ENCODE measurements at regions not wholly inside any gene's neighbourhood (a gene's known extent, or its start where the extent isn't known, plus 50 kb on each side); places are given as distances from the start of the nearest gene placed in this dataset.

DNA sequence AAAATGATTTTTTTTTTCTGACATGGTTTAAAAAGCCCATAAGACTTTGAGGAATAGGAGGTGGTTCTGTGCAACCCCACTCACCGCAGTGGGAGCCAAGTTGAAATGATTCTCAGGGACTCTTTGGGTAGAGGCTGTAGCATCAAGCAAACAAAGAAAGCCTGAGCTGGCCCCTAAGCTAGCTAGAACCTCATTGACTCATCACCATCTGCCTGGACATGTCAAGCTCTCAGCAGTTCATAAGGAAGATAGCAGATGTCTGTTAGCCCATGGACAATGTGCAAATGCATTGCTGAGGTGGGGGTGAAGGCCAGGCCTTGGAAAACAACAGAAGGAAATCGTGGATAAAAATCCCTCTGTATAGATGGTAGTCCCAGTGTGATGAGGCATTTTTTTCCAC is 234.8 kb downstream of the NR2F2 start:
- Histone ChIP-seq H3K4me1 (ENCODE audit: control insufficient read depth in 5 of 5, insufficient read depth in 5 of 5, low read length in 5 of 5) (no peaks in the 10 kb centered on the region), H3K9ac (ENCODE audit: insufficient read depth in 1 of 2, low read length in 2 of 2) (no peak overlapping the region), H3K36me3 (ENCODE audit: control insufficient read depth in 4 of 4, insufficient read depth in 4 of 4, low read length in 4 of 4) (no peaks in the 10 kb centered on the region), H3K27ac (ENCODE audit: low read depth in 1 of 2, low read length in 1 of 2) (no peak overlapping the region), H3K9me3 (ENCODE audit: control insufficient read depth in 4 of 4, insufficient read depth in 3 of 4, low read length in 3 of 4) (peaks cover 0 to 8% (median 3%) of the 10 kb centered on the region in 4 donors), H3K27me3 (ENCODE audit: control insufficient read depth in 3 of 3, insufficient read depth in 3 of 3, low read length in 2 of 3) (no peaks in the 10 kb centered on the region), H3K4me3 (no peak overlapping the region)
- no peak for DNase-seq
- TF ChIP-seq, protein P1, sequence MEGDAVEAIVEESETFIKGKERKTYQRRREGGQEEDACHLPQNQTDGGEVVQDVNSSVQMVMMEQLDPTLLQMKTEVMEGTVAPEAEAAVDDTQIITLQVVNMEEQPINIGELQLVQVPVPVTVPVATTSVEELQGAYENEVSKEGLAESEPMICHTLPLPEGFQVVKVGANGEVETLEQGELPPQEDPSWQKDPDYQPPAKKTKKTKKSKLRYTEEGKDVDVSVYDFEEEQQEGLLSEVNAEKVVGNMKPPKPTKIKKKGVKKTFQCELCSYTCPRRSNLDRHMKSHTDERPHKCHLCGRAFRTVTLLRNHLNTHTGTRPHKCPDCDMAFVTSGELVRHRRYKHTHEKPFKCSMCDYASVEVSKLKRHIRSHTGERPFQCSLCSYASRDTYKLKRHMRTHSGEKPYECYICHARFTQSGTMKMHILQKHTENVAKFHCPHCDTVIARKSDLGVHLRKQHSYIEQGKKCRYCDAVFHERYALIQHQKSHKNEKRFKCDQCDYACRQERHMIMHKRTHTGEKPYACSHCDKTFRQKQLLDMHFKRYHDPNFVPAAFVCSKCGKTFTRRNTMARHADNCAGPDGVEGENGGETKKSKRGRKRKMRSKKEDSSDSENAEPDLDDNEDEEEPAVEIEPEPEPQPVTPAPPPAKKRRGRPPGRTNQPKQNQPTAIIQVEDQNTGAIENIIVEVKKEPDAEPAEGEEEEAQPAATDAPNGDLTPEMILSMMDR (IDR thresholded peaks at IDR 0.05; ENCODE audit: control extremely low read depth, extremely low read depth): no peak
- WGBS, 2 donors: 91 to 95% methylated on average over 2 of the region's 2 CpGs
- ATAC-seq (ENCODE audit: insufficient read depth, low FRiP score): no peak

DNA sequence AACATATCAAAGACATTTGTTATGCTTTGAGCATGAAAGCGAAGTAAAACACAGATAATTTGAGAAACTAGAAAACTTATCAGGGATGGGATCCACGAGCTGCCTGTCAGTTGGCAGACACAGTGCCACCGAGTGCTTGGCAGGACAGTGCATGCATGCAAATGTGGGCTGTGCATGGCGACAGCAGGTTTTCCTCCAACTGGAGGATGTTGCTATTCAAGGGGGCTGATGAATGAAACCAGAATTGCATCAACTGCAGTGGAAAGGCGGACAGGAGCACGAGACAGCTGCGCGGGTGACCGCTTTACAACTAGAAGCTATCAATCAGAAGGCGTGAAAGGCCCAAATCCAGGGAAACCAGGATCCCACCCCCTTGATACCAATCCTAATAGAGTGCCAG is 244.3 kb downstream of the NR2F2 start:
- H3K9me3 ChIP-seq (ENCODE audit: control insufficient read depth in 4 of 4, insufficient read depth in 3 of 4, low read length in 3 of 4): peaks cover 0 to 3% (median 0%) of the 10 kb centered on the region in 4 donors
- H3K9ac ChIP-seq (ENCODE audit: insufficient read depth in 1 of 2, low read length in 2 of 2): no peak overlapping the region
- no peaks in the 10 kb centered on the region for H3K36me3 ChIP-seq (ENCODE audit: control insufficient read depth in 4 of 4, insufficient read depth in 4 of 4, low read length in 4 of 4)
- no peak overlapping the region for H3K4me3 ChIP-seq
- no peak for DNase-seq
- H3K4me1 ChIP-seq (ENCODE audit: control insufficient read depth in 5 of 5, insufficient read depth in 5 of 5, low read length in 5 of 5): no peaks in the 10 kb centered on the region
- 86 to 91% methylated on average over 10 of the region's 10 CpGs for WGBS, 2 donors
- no peaks in the 10 kb centered on the region for H3K27me3 ChIP-seq (ENCODE audit: control insufficient read depth in 3 of 3, insufficient read depth in 3 of 3, low read length in 2 of 3)
- ATAC-seq (ENCODE audit: insufficient read depth, low FRiP score): no peak
- H3K27ac ChIP-seq (ENCODE audit: low read depth in 1 of 2, low read length in 1 of 2): no peak overlapping the region
- TF ChIP-seq, protein P1 (IDR thresholded peaks at IDR 0.05; ENCODE audit: control extremely low read depth, extremely low read depth): no peak

DNA sequence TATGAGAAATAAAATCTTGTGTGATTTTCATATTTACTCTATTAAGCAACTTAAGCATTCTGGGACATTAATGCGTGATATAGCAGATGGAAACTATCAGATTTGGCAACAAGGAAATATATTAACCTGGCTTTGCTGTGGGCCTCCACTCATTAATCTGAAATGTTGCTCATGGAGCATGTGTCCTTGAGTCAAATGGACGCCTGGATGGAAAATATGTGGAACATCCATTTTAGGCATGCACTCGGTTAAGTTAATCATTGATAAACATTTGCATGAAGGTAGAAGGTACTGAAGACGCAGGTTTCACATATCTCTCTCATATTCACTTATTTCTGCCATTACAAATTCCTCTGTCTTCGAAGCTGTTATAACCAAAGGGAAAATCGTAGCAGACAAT is 246.1 kb downstream of the NR2F2 start:
- Histone ChIP-seq H3K27me3 (ENCODE audit: control insufficient read depth in 3 of 3, insufficient read depth in 3 of 3, low read length in 2 of 3) (no peaks in the 10 kb centered on the region), H3K36me3 (ENCODE audit: control insufficient read depth in 4 of 4, insufficient read depth in 4 of 4, low read length in 4 of 4) (no peaks in the 10 kb centered on the region), H3K9ac (ENCODE audit: insufficient read depth in 1 of 2, low read length in 2 of 2) (no peak overlapping the region), H3K4me1 (ENCODE audit: control insufficient read depth in 5 of 5, insufficient read depth in 5 of 5, low read length in 5 of 5) (no peaks in the 10 kb centered on the region), H3K4me3 (no peak overlapping the region), H3K9me3 (ENCODE audit: control insufficient read depth in 4 of 4, insufficient read depth in 3 of 4, low read length in 3 of 4) (peaks cover 0 to 3% (median 0%) of the 10 kb centered on the region in 4 donors), H3K27ac (ENCODE audit: low read depth in 1 of 2, low read length in 1 of 2) (no peak overlapping the region)
- ATAC-seq (ENCODE audit: insufficient read depth, low FRiP score): no peak
- 85 to 91% methylated on average over 6 of the region's 6 CpGs for WGBS, 2 donors
- TF ChIP-seq, protein P1 (IDR thresholded peaks at IDR 0.05; ENCODE audit: control extremely low read depth, extremely low read depth): no peak
- DNase-seq: no peak

DNA sequence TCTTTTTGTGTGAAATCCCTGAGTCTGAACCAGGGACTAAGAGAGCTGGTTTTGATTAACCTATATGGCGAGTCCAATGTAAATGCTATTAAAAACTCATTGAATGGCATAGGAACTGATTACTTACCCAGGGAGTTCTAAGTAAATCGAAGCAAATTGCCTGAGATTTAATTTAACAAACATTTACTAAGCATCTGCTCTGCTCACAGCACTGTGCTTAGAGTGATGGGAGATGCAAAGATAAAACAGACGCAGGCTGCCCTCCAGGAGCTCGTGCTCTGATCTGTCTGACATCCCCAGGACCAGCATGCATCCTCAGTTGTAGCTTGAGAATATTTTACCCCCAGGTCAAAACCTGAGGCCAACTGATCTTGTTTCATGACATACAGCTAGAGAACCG is 247.9 kb downstream of the NR2F2 start:
- H3K9ac ChIP-seq (ENCODE audit: insufficient read depth in 1 of 2, low read length in 2 of 2): no peak overlapping the region
- ATAC-seq (ENCODE audit: insufficient read depth, low FRiP score) (no peak), DNase-seq (no peak)
- TF ChIP-seq, protein P1 (IDR thresholded peaks at IDR 0.05; ENCODE audit: control extremely low read depth, extremely low read depth): no peak
- no peak overlapping the region for H3K27ac ChIP-seq (ENCODE audit: low read depth in 1 of 2, low read length in 1 of 2)
- no peaks in the 10 kb centered on the region for H3K27me3 ChIP-seq (ENCODE audit: control insufficient read depth in 3 of 3, insufficient read depth in 3 of 3, low read length in 2 of 3)
- no peak overlapping the region for H3K4me3 ChIP-seq
- H3K9me3 ChIP-seq (ENCODE audit: control insufficient read depth in 4 of 4, insufficient read depth in 3 of 4, low read length in 3 of 4): no peaks in the 10 kb centered on the region
- 78 to 80% methylated on average over 5 of the region's 5 CpGs for WGBS, 2 donors
- no peaks in the 10 kb centered on the region for H3K4me1 ChIP-seq (ENCODE audit: control insufficient read depth in 5 of 5, insufficient read depth in 5 of 5, low read length in 5 of 5)
- H3K36me3 ChIP-seq (ENCODE audit: control insufficient read depth in 4 of 4, insufficient read depth in 4 of 4, low read length in 4 of 4): no peaks in the 10 kb centered on the region

All from lung (tissue), 11 donors.